ENCODE measurements at regions not wholly inside any gene's neighbourhood (a gene's known extent, or its start where the extent isn't known, plus 50 kb on each side); places are given as distances from the start of the nearest gene placed in this dataset.
"Not testable (repeated sequence)": the region's sequence is repeated elsewhere in the genome, so short reads cannot be mapped to it uniquely, and the experiment has no call there.

DNA sequence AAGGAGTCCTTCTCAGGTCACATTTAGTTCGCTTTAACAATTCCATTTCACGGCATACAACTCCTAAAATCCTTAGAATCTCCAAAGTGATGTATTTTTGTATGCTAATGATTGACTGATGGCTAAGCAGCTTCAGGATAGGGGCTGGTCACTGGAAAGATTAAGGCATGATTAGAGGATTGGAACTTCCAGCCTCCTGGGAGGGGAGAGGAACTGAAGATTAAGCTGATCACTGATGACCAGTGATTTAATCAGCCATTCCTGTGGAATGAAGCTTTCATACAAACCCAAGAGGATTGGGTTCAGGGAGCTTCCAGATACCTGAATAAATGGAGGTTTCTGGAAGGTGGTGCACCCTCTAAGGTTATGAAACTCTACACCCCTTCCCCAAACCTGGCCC is 123.9 kb upstream of the CDK13 start:
- no peak for DNase-seq

DNA sequence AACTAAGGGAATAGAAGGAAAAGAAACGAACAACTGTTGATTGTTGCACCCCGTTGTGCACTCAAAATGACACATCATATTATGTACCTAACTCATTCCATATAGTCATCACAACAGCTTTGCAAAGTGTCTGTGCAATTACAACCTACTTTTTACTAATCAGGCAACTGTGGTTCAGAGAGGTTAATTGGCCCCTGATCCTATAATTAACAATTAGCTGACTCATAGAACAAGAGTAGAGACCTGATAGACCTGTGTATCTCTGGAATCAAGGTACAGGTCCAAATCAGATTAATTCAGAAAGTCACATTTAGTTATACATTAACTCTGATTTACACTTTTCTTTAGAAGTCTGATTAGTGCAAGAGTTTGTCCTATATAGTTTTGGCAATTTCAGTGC is 122.5 kb upstream of the CDK13 start:
- no peak for DNase-seq

DNA sequence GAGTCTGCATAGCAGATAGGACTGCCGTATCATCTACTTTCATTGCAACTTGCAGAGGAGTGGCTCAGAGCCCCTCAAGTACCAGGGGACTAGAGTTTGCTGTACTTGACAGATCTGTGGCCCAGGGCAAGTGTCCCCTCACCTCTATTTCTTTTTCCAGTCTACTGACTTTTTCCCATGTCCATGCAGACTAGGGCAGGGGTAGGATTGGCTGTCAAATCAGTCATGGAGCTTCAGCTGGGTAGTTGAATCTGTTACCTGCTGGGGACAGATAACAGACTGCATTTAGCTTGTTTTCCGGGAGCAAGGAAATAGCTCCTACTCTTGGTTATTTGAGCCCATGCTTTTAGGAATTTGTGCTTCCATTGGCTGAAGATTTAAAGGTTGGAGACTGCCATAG is 121.0 kb upstream of the CDK13 start:
- DNase-seq = no peak

DNA sequence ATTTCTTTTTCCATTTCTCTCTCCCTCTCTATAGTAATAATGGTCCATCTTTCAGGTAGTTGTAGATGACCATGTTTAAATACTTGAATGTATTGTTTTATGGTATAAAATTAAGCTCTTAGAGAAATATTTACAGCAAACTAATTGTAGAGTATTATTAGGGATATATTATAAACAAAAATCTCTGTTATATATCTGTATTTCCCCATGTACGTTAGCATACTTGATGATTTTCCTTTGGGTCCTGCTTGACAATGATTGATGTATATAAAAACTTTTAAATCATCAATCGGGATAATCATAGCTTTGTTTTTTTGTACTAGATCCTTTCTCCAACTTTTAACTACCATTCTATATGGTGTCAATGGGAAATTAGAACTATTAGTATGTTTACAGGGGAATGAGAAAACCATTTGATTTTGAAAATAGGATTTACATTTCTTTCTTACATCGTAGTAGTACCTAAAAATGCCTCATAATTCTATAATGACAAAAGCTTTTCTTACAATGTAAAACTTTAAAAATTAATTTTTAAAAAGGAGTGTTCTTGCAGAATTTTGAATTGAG is 117.5 kb upstream of the CDK13 start:
- DNase-seq = no peak

DNA sequence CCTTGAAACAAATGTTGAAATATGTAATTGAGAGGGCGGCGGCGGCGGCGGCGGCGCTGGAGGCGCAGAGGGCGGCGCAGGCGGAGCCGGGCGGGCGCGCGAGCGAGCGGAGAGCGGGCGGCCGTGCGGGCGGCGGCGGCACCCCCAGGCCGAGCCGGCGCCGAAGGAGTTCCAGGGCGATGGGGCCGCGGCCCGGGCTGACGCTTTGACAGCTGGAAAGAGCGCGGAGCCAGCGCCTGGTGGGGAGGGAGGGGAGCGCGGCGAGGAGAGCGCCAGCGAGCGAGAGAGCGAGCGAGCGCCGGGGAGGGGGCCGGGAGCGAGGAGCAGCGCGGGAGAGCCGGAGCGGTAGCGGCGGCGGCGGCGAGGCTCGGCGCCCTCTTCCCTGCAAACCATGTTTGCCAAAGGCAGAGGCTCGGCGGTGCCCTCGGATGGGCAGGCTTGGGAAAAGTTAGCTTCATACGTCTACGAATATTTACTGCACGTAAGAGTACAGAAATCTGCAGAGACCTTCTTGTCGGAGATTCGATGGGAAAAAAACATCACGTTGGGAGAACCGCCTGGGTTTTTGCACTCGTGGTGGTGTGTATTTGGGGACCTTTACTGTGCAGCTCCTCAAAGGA is 116.8 kb upstream of the CDK13 start:
- DNase-seq = not testable (repeated sequence)

DNA sequence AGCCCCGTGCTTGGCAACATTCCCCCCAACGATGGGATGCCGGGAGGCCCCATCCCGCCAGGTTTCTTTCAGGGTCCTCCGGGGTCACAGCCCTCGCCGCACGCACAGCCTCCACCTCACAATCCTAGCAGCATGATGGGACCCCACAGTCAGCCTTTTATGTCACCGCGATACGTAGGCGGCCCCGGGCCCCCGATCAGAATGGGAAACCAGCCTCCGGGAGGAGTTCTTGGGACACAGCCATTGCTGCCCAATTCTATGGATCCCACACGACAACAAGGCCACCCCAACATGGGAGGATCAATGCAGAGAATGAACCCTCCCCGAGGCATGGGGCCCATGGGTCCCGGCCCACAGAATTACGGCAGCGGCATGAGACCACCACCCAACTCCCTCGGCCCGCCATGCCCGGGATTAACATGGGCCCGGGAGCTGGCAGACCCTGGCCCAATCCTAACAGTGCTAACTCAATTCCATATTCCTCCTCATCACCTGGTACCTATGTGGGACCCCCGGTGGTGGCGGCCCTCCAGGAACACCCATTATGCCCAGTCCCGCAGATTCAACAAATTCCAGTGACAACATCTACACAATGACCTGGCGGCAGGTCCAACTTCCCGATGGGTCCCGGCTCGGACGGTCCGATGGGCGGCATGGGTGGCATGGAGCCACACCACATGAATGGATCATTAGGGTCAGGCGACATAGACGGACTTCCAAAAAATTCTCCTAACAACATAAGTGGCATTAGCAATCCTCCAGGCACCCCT is 116.0 kb upstream of the CDK13 start:
- DNase-seq = not testable (repeated sequence)

DNA sequence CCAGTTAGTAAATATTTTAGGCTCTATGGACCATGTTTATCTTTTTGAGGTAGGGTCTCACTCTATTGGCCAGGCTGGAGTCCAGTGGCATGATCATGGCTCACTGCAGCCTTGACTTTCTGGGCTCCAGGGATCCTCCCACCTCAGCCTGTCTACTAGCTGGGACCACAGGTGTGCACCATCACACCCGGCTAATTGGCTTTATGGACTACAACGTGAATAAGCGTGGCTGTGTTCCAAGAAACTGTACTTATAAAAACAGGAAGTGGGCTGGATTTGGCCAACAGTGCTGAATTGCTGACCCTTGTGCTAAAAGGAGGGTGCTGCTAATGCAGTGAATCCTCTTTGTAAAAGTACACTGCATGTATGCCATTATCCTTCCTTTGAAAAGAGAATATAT is 111.7 kb upstream of the CDK13 start:
- peak; percentile 95 for DNase-seq

DNA sequence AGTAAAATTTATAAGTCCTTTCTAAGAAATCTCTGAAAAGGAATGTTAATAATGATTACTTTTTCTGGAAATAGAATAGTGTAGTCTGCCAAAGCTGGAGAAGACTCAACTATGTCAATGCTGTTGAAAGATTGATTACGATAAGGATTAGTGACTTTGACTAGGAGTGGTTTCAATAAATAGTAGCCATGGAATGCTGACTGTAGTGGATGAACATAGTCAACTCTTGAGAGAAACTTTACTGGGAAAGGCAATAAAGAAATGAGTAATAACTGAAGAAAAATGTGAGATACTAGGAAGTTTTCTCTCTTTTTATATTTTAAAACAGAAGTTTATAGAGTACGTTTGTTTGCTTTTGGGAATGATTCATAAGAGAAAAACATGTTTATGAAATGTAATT is 105.0 kb upstream of the CDK13 start:
- no peak for DNase-seq

DNA sequence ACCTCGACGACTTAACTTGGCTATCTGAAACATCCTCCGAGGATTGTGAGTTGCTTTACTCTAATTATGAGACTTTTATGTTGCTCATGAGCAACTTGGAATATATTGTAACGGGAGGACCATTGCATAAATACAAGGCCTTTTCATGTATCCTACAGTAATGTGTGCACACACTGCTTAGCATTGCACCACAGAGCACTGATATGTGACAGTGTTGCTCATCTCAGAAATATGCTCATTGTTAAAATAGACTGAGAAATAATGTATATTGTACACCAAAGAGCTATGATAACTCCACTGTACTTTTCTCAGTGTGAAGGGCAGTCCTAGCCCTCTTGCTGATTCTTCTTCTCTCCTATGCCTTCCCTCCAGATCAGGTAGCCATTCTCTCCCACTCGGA is 102.8 kb upstream of the CDK13 start:
- DNase-seq = no peak

DNA sequence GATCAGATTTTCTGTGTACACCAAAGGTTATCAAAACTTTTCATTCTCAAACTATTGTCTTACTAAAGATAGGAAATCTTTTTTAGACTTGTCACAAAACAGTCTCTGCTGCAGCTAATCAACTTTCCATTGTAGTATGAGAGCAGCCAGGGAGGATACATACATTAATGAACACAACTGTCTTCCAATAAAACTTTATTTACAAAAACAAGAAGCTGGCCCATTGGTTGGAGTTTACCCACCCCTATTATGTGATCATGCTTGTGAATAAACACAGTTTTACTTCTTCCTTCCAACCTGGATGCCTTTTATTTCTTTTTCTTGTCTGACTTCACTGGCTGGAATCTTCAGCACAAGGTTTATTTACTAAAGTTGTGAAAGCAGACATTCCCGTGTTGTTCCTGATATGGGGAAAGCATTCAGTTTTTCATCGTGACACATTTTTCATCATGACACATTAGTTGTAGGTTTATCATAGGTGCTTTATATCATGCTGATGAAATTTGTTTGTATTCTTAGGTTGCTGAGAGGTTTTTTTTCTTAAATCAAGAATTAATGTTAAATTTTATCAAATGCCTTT is 98.5 kb upstream of the CDK13 start:
- DNase-seq = no peak

DNA sequence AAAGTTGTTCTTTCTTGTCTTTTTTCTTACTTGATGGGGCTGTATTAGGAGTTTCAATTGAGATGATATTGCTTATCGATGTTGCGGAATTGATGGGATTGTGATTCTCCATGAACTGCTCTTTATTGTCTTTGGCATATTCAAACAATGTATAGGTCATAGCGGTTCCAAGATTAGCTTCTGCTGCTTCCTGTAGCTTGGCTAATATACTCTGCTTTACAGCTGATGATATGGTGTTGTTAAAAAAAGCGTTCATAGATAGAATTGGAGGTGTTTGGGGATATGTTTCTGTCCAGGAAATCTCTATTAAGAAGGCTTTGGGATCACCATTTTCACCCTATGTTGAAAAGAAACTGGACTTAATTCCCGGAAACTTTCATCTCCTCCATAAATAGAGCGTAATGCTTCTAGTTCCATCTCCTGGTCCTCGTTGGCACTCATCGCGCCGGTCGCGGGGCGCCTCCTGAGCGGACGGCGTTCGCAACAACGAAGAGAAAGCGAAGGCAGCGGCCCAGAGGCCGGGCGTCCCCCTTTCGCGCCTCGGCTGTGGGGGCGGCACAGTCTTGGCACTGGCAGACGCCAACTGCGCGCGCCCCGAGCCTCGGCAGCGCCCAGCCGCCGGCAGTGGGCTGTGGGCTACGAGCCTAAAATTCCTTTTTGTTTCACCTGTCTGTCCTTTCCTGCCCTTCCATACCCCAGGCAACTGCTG is 95.3 kb upstream of the CDK13 start:
- not testable (repeated sequence) for DNase-seq

DNA sequence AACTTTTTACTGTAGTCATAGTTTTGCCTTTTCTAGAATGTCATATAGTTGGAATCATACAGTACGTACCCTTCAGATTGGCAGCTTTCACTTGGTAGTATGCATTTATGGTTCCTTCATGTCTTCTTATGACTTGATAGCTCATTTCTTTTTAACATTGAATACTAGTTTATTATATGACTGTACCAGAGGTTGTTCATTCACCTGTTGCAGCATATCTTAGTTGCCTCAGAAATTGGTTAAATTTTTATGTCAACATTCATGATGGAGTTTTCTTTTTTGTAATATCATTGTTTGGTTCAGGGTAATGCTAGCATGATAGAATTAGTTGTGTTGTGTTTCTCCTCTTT is 94.8 kb upstream of the CDK13 start:
- no peak for DNase-seq

DNA sequence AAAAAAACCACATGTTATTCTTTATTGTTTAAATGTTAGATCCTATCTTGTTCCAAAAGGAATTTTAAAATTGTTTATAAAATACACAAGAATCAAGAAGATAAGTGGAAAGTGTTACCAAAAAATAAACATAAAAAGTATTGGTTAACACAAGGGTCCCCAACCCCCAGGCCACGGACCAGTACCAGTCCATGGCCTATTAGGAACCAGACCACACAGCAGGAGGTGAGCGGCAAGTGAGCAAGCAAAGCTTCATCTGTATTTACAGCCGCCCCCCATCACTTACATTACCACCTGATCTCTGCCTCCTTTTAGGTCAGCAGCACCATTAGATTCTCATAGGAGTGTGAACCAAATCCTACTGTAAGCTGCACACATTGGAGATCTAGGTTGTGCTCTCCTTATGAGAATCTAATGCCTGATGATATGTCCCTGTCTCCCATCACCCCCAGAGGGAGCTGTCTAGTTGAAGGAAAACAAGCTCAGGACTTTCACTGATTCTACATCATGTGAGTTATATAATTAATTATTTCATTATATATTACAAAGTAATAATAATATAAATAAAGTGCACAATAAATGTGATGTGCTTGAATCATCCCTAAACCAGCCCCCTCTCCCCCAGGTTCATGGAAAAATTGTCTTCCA is 86.3 kb upstream of the CDK13 start:
- DNase-seq = not testable (repeated sequence)

DNA sequence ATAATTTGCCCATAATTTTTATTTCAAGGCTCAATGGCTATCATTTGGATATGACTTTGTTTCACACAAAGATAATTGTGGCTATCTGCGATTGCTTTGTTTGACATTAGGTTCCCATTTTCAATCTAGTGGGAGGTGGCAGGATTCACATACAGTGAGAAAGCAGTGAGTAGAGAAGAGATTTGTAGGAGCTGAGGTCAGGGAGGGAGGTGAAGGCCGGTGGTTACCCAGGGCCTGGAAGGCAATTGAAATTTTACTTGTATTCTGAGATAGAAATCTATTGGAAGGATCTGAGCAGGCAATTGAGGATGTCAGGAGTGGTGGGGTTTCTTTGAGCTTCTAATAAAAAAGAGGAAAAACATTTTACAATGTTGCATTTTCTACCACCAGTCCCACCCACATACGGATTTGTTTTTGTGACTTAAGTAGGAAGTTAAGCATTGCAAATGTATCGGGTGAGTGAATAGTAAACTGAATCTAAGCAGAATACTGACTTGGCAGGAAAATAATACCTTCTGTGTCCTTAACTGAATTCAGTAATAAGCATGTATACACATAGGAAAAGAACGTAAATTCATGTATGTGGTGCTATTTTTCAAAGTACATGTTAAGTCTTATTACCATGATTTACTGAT is 80.1 kb upstream of the CDK13 start:
- not testable (repeated sequence) for DNase-seq

DNA sequence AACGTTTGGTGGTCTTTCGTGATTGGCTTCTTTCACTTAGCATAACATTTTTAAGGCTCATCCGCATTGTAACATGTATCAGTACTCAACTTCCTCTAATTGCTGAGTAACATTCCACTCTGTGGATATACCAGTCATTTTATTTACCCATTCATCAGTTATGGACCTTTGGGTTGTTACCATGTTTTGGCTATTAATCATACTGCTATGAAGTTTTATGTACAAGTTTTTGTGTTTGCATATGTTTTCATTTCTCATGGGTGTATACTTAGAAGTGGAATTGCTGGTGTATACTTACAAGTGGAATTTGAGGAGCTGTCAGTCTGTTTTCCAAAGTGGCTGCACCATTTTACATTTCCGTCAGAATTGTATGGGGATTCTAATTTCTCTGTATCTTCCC is 78.4 kb upstream of the CDK13 start:
- not testable (repeated sequence) for DNase-seq

DNA sequence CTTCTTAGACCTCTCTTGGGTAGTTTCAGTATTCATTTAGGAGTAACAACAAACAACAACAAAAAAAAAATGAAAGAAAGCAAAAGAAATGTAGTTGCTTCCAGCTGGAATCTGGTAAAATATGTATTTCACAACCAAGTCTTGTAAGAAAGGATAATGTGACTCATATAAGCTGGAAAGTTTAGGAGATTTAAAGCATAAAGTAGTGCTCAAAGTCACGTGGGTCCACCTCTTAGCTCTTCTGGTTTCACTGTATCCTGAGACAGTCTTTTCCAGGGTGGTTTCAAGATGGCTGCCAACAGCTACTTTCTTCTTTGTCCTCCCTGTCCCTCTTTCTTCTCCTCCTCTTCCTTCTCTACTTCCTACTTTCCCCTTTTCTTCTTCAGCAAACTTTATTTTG is 69.5 kb upstream of the CDK13 start:
- no peak for DNase-seq

DNA sequence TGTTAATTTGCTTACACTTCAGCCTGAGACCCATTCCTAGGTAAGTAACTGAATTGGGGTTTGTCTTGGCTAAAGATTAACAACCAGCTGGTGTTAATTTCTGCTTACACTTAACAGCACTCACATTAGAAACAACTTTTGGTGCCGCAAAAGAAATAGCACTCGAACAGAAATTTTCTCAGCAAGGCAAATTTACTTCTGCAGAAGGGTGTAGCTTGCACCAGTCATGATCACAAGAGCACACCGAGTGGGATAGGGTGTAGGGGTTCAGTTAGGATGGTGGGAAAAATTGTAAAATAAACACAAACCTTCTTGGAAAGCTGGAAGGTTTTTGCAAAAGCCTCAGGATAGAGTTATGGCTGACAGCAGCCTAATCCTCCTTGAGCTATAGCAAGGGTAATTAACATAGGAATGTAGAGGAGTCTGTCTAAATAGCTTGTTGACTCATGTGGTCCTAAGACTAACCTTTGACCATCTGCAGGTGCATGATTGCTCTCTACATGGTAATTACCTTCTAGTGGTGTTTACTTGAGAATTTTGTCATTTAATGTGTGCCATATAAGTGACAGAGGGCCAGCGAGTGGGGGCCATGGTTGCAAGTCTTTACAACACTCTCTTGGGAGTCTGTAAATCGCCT is 67.8 kb upstream of the CDK13 start:
- DNase-seq = no peak

DNA sequence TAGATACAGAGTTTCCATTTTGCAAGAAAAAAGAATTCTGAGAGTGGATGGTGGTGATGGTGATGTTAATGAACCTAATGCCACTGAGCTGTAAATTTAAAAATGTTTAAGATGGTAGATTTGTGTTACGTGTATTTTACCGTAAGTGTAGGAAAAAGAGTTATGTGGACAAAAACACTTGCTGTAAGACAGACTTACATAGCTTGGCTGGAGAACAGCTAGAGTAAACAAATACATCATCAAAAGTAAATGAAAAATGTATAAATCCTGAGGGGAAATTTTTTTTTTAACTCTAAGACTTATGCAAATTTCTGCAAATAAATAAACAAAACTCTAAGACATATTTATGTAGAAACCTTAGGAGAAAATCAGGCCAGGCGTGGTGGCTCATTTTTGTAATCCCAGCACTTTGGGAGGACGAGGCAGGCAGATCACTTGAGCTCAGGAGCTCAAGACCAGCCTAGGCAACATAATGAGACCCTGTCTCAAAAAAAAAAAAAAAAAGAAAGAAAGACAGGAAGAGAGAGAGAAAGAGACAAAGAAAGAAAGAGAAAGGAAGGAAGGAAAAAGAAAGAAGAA is 66.2 kb upstream of the CDK13 start:
- DNase-seq = no peak

DNA sequence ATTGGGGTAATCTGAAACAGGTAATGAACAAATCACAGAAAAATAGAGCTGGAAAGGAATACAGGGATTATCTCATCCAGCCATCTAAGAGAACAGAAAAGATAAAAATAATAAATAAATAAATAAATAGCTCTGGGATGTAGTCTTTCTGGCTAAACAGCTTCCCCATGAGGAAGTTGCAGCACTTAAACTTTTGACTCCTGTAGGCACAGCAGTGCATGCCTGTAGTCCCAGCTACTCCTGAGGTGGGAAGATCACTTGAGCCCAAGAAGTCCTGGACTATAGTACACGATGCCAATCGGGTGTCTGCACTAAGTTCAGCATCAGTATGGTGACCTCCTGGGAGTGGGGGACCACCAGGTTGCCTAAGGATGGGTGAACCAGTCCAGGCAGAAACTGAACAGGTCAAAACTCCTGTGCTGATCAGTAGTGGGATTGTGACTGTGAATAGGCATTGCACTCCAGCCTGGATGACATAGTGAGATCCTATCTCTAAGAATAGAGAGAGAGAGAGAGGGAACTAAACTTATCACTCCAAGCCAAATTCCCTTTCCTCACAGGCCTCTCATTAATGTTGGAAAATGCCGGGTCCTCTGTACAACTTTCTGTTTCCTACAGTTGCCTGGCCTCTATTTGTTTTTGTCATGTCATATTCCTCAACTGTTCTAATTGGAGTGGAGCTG is 61.7 kb upstream of the CDK13 start:
- no peak for DNase-seq

DNA sequence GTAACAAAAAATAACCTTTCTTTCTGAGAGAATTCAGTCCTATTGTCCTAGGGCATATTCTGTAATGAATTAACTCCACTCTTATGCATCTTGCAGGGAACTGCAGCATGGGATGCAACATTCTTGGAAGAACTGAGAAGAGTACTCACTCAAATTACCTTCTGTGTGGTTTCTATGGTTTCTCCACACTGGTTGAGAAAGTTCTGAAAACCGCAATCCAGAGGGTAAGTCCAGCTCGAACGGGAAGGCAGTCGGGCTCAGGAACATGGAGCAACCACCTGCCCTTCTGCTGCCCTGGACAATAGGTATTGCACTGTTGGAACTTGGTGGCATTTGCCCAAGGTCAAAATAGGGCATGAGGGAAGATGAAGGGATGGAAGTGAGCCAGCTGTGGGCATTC is 59.6 kb upstream of the CDK13 start:
- DNase-seq = no peak

DNA sequence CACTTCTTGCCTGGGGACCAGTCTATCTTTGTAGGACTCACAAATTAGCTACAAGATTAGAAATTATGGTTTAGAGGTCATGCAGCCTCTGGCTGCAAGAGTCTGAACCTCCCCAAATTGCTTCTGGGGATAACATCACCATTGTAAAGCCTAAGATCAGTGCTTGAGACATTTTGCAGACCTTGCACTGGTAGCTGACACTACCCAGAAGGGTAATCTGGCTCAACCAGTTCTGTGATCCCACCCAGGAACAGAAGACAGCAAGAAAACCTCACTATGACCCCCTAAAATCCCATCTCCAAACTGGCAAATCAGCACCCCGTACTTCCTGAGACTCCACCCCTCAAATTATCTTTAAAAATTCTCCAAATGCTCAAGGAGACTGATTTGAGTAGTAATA is 58.2 kb upstream of the CDK13 start:
- DNase-seq = no peak

All from NCI-H2029 treated with DMSO at 0.1 percent for 48 hours (cell line).